HEK293T (cell line): ENCODE measurements at regions not wholly inside any gene's neighbourhood (a gene's known extent, or its start where the extent isn't known, plus 50 kb on each side); places are given as distances from the start of the nearest gene placed in this dataset.

ENCODE experiments used
- ARNT ChIP-seq: fragments of 450-650 bp; IDR thresholded peaks from 2 replicates; pipeline ENCODE4 v1.6.1; 2017; ENCODE audit warnings: mild to moderate bottlenecking
- BHLHE40 ChIP-seq: fragments of 450-650 bp; IDR thresholded peaks from 2 replicates; pipeline ENCODE4 v1.6.1; 2016; ENCODE audit warnings: mild to moderate bottlenecking, moderate library complexity, borderline replicate concordance
- CTBP1 ChIP-seq: fragments of 450-650 bp; IDR thresholded peaks from 2 replicates; pipeline ENCODE4 v1.6.1; 2016; ENCODE audit warnings: borderline replicate concordance
- ELF4 ChIP-seq: fragments of 450-650 bp; IDR thresholded peaks from 2 replicates; pipeline ENCODE4 v1.6.1; 2017; ENCODE audit warnings: antibody characterized with exemption
- FOXA1 ChIP-seq: fragments of 450-650 bp; IDR thresholded peaks from 2 replicates; pipeline ENCODE4 v1.6.1; 2016; ENCODE audit warnings: mild to moderate bottlenecking
- FOXK2 ChIP-seq: fragments of 450-650 bp; IDR thresholded peaks from 2 replicates; pipeline ENCODE4 v1.6.1; 2016; ENCODE audit warnings: mild to moderate bottlenecking
- FOXM1 ChIP-seq: fragments of 450-650 bp; IDR thresholded peaks from 2 replicates; pipeline ENCODE4 v1.6.1; 2017; ENCODE audit warnings: mild to moderate bottlenecking, borderline replicate concordance
- HDGF ChIP-seq: fragments of 450-650 bp; IDR thresholded peaks from 2 replicates; pipeline ENCODE4 v1.6.1; 2017; ENCODE audit warnings: antibody characterized with exemption, borderline replicate concordance
- LEF1 ChIP-seq: fragments of 450-650 bp; IDR thresholded peaks from 2 replicates; pipeline ENCODE4 v1.6.1; 2017; ENCODE audit warnings: mild to moderate bottlenecking, borderline replicate concordance
- NFRKB ChIP-seq: fragments of 450-650 bp; IDR thresholded peaks from 2 replicates; pipeline ENCODE4 v1.6.1; 2016; ENCODE audit warnings: mild to moderate bottlenecking, moderate library complexity
- SP1 ChIP-seq: fragments of 450-650 bp; IDR thresholded peaks from 2 replicates; pipeline ENCODE4 v1.6.1; 2017
- SUZ12 ChIP-seq: fragments of 450-650 bp; IDR thresholded peaks from 2 replicates; pipeline ENCODE4 v1.6.1; 2016; ENCODE audit warnings: mild to moderate bottlenecking
- TF ChIP-seq, protein P1 (sequence below): fragments of 450-650 bp; IDR thresholded peaks from 2 replicates; pipeline ENCODE4 v1.6.1; 2016

DNA sequence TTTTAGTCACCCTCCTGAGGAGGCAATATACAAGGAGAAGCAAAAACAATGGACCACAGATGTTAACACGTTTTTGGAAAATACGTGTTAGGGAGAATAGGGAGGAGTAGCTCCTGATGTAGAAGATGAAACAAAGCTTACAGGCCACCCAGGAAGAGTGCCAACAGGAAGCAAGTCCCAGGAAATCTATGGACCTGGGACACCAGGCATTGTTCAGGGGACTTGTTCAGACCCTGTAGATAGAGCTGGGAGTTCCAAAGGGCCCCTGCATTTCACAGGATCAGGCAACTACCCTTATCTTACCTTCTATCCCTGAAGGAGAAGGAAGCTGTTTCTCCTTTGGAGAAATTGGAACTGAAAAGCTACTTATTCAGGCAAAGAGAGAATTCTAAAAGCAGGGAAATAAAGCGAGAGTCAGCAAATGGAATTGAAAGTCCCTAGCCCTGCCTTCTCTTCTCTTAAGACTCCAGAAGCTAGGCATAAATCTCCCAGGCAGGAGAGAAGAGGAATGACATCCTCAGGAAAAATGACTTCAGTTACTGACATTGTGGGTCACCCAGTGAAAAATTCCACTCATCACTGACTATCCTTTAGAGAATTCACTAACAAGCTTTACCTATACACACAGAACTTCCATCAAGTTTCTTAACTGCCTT is 77.7 kb upstream of the FAM3C start:
- TF ChIP-seq FOXA1 (no peak), HDGF (no peak), SUZ12 (no peak), NFRKB (no peak), ELF4 (no peak), FOXM1 (no peak), SP1 (no peak), FOXK2 (no peak), BHLHE40 (no peak), CTBP1 (no peak), LEF1 (no peak), ARNT (no peak)
- TF ChIP-seq, protein P1, sequence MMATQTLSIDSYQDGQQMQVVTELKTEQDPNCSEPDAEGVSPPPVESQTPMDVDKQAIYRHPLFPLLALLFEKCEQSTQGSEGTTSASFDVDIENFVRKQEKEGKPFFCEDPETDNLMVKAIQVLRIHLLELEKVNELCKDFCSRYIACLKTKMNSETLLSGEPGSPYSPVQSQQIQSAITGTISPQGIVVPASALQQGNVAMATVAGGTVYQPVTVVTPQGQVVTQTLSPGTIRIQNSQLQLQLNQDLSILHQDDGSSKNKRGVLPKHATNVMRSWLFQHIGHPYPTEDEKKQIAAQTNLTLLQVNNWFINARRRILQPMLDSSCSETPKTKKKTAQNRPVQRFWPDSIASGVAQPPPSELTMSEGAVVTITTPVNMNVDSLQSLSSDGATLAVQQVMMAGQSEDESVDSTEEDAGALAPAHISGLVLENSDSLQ = no peak
